GM21576 (cell line): ENCODE measurements at regions not wholly inside any gene's neighbourhood (a gene's known extent, or its start where the extent isn't known, plus 50 kb on each side); places are given as distances from the start of the nearest gene placed in this dataset.

Experiments
- ATAC-seq: cut with Tn5 transposase; IDR thresholded peaks from one replicate; pipeline ENCODE4 v1.9.1; 2021; ENCODE audit warnings: mild to moderate bottlenecking, moderate library complexity; ENCODE audit not compliant: unreplicated experiment

DNA sequence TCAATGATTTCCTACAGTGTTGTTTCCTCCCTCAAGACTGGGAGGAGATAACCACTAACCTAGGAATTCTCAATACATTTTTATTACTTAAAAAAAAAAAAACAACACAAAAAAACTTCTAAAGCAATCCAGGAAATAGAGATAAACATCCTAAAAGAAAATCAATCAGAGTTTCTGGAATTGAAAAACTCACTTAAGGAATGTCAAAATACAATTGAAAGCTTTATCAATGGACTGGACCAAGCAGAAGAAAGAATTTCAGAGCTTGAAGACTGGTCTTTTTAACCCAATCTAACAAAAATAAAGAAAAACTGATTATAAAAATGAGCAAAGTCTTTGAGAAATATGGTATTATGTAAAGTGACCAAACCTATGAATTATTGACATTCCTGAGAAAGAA is 394.1 kb downstream of the XPNPEP1 start:
- ATAC-seq, result no peak

- ATAC-seq, result no peak
These were observed 405.6 kb downstream of the XPNPEP1 start for GRCh38 chr10:109517748-109518147.

- ATAC-seq, result no peak
These were observed 418.9 kb downstream of the XPNPEP1 start for GRCh38 chr10:109504401-109504800.

DNA sequence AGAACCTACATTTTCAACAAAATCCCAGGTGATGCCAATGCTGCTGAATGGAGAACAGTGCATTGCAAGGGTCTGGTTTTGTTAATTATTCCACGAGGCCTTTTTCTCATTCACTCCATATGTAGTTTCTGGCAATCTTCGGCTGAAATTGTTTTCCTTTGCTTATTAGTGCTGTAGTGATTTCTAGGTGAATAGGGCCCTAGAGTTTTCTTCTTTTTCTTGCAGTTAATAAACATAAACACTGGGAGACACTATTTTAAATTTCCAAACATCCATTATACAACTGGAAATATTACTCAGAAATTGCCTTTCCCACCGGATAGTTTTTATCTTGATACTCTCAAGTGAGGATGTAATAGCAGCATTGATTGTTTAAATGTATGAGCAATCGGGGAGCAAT is 435.6 kb downstream of the XPNPEP1 start:
- ATAC-seq, result no peak

DNA sequence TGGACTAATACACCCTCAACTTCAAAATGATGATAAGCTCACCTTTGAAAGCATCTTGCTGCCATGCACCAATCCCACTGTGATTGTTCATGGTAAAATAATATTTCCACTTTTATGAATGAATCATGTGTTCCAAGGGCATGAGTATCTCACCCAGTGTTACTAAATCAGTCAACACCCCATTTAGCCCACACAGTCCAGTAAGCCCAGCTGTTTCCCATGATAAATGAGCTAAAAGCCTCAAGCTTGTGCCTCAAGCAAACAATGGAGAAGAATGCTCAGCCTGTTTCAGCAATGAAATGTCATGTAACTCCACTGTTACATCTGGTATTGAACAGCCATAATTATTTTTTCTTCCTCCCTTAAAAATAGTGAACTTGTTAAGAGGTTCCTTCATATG is 442.5 kb downstream of the XPNPEP1 start:
- ATAC-seq, result no peak

- ATAC-seq, result no peak
These were observed 447.4 kb downstream of the XPNPEP1 start for GRCh38 chr10:109475711-109476421.

GRCh38 chr10:109474812-109475211 is 448.5 kb downstream of the XPNPEP1 start:
- no peak for ATAC-seq

DNA sequence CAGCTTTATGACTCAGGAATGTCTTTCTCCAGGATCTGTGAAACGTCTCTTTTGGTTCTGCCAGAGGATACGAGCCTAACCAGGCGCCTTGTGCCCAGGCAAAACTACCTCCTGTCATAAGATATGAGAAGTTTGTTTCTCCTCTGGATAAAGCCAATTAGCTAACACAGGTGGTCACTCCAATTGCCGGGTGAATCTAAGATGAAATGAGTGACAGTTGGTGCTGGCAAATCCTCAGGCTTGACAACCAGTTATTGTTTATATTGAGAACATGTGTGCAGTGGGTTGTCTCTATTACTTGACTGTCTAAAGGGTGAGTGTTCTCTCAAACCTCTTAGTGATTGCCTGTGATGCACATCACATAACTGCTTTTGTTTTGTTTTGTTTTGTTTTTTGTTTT is 449.1 kb downstream of the XPNPEP1 start:
- no peak for ATAC-seq

DNA sequence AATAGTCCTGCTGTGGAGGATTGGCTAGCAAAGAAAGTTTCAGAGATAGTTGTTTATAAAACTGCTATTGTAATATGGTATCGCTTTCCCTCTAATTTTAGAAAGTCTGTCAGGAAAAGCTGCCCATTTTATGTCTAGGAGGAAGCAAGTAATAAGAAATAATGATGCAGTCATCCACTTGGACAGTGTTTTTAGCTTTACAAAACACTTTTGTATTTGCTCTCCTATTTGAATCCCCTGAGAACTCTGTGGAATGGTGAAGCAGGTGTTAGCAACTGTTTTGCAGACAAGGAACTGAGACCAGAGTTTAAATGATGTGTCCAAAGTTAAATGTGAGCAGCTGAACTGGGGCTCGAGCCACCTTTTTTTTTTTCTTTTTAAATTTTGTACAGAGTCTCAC is 455.8 kb downstream of the XPNPEP1 start:
- no peak for ATAC-seq

- ATAC-seq, result no peak
These were observed 458.4 kb downstream of the XPNPEP1 start for GRCh38 chr10:109464949-109465348.

DNA sequence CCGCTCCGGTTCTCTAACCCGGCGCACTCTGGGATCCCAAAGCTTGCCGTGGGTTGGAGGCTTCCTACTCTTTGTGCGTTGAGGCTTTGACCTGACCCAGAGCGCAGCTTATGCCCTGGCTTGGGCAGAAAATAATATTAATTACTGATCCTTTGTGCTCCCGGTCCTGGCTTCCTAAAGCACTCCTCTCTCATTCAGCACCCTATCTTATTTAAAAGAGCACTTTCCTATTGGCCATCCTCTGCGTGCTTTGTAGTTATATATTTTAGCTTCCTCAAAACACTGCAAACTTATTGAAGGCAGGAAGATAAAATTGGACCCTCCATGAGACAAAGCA is 466.0 kb downstream of the XPNPEP1 start:
- no peak for ATAC-seq

DNA sequence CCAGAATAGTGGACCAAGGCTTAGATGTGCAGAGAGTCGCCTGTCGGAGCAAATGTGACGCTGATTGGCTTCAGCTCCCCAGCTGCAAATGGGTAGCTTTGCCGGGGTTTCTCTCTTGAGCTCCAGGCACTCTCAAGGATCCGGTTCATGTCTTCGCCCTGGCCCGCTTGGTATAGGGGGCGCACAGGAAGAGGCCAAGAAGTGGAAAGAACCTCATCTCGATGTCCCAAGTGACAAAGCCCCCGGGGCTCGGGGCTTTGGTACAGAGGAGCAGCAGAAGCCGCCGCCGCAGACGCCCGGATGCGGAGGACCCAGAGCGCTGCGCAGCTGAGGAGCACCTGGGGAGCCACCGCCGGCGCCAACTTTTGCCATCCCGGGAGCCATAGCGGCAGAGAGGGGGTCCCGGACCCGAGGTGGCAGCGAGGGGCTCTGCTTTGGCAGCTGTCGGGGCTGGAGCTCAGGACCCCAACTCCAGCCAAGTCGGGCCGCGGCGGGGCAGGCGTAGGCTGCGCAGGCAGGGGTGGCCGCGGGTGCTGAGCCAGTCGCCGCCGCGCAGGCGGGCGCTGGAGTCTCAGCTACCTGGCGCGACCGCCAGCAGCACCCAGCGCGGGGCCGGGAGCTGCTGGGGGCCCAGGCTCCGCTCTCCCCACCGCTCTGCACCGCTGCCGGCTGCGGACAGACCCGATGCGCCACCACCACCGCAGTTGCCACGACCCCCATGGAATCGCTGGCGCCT is 466.6 kb downstream of the XPNPEP1 start:
- ATAC-seq, result no peak

DNA sequence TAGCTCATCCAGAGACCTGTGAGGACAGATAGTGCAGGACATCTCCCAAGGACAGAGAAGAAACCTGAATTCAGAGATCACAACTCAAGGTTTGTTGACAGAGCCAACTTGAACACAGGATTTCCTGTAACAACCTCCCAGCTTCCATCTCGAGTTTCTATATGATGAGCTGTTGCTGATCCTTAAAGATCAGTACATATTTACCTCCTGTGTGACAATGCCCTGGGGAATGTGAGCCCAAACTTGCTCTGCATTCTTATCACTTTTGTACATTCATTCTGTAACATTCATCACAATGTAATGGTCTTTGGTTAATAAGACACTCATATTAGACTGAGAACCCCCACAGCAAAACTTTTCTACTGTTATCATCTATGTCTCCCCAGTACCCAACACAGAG is 468.6 kb downstream of the XPNPEP1 start:
- no peak for ATAC-seq

DNA sequence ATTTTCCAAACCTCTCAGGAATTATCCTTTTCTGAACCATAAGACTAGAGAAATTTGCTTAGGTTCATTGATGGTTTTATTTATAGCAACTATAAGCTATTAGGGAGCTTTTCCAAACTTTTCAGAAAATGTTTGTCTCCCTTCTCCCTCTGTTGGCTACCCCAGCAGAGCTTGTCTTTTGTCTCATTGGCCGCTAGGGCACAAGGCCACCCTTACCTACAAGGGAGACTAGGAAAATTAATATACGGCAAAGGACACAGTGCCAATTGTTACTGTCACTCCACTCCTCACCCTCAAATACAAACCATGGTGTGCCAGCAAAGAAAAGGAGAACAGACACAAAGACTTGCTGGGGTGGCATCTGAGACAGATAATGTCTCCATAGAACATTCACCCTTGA is 471.4 kb downstream of the XPNPEP1 start:
- ATAC-seq, result no peak

GRCh38 chr10:109450702-109451101 is 472.6 kb downstream of the XPNPEP1 start:
- no peak for ATAC-seq

GRCh38 chr10:109433434-109433833 is 489.9 kb downstream of the XPNPEP1 start:
- ATAC-seq, result no peak

DNA sequence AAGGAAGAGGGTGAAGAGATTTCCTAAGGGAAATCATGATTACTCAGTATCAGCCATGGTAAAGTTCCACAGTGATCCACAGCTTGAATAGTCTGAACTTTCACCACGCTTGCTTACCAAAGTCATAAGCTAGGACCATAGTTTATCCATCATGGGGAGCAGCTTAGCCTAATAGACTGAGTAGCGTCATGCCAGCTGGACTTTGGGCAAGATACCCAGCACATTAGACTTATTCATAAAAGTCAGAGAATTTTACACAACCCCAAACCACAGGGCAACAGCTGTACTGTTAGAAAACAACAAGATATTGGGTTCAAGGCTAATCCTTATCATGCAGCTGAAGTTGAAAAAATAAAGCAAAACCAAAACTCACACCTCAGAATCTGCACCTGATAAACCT is 491.0 kb downstream of the XPNPEP1 start:
- ATAC-seq, result no peak

DNA sequence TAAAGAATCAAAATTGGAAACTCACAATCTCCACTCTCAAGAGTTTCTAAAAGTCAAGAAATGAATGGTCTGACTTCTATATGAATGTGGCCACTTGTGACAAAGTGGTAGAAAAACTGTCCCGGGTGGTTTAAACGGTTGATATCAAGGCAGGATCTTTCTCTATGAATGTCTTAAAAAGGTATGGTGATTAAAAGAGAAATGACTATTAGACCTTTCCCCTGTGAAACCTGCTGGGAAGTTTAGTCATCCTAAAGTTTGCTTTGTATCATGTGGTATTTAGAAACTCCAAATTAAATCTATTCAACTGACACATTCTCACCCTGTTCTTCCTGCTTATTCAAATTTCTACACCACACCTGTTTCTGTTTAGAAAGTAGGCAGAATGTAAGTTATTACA is 492.5 kb downstream of the XPNPEP1 start:
- no peak for ATAC-seq

DNA sequence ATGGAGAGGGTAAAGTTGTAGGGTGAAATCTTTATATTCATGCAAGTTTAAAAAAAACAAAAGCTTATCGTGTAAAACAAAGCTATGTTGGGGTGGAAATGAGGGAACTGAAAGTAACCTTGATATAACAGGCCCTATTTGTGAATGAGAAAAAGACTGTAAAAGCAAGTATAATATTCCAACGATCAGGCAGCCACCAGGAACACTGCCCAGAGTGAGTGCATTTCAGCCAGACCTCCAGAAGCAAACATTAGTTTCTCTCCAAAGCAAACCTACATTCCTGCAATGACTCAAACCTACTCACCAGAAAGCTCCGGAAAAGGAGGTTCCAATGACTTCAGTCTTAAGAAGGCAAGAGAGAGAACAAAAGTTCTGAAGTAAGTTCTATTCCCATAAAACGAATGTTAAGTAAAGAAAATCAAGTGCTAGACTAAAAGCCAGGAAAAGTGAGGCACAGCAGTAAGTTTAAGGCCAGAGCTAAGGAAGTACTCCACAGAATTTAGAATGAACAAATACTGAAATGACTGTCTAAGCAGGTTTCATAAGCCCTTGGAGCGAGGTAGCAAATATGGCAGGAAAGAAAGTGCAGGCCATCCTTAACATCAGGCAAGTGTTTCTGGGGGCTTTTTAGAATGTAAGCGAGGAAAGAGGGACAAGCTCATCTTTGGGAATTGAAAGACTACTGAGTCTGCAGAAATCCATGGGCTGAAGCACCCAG is 493.1 kb downstream of the XPNPEP1 start:
- ATAC-seq, result no peak

DNA sequence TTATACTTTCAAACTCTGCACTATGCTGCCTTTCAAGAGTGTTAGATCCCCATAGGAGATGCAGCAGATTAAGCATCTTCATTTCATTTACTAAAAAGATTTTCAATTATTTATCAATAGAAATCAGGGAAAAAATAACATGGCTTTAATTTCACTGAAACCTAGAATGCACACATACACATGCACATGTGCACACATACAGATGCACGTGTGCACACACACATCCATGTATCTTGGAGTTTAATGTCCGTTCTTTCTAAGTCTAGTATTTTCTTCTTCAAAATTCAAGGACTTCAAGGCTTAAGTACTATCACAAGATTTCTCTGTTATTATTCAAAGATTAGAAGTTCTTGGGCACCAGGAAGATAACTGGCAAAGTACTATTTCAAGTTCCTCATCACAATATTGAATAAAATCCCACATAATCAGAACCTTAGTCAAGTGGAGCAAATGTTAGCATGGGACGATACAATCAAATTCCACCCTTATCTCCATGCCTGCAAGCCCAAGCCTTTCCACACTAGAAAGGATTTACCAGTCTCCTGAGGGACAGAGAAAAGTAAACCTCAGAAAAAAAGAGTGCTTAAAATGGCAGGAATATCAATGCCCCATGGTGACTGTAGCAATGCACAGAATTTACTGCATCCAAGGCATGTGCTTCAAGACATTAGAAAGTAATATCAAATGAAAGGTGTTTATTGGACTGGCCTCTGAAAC is 494.4 kb downstream of the XPNPEP1 start:
- ATAC-seq, result no peak

- no peak for ATAC-seq
These were observed 495.9 kb downstream of the XPNPEP1 start for GRCh38 chr10:109427411-109427810.
